Neural cell (in vitro differentiated cells): ENCODE measurements at regions not wholly inside any gene's neighbourhood (a gene's known extent, or its start where the extent isn't known, plus 50 kb on each side); places are given as distances from the start of the nearest gene placed in this dataset.

Source experiments
- EP300 ChIP-seq: fragments of 450-650 bp; conservative IDR thresholded peaks from 2 replicates; pipeline ENCODE4 v1.6.1; 2014; ENCODE audit warnings: antibody characterized with exemption, mild to moderate bottlenecking, moderate library complexity; ENCODE audit not compliant: poor library complexity, severe bottlenecking
- SMC3 ChIP-seq: fragments of 450-650 bp; conservative IDR thresholded peaks from 2 replicates; pipeline ENCODE4 v1.6.1; 2014; ENCODE audit warnings: antibody characterized with exemption, mild to moderate bottlenecking, moderate library complexity; ENCODE audit not compliant: poor library complexity
- TAF1 ChIP-seq: IDR thresholded peaks from 2 replicates; pipeline ENCODE4 v1.6.1; 2012; ENCODE audit warnings: low read depth
- TF ChIP-seq, protein P1 (sequence below): fragments of 450-650 bp; IDR thresholded peaks from 2 replicates; pipeline ENCODE4 v1.5.1; 2014; ENCODE audit warnings: antibody characterized with exemption, mild to moderate bottlenecking, moderate library complexity; ENCODE audit not compliant: poor library complexity, severe bottlenecking
- TF ChIP-seq, protein P2 (sequence below): IDR thresholded peaks from 2 replicates; pipeline ENCODE4 v1.6.1; 2012; ENCODE audit warnings: borderline replicate concordance

- TF ChIP-seq EP300 (no peak), TAF1 (no peak), SMC3 (no peak)
- TF ChIP-seq, protein P1, sequence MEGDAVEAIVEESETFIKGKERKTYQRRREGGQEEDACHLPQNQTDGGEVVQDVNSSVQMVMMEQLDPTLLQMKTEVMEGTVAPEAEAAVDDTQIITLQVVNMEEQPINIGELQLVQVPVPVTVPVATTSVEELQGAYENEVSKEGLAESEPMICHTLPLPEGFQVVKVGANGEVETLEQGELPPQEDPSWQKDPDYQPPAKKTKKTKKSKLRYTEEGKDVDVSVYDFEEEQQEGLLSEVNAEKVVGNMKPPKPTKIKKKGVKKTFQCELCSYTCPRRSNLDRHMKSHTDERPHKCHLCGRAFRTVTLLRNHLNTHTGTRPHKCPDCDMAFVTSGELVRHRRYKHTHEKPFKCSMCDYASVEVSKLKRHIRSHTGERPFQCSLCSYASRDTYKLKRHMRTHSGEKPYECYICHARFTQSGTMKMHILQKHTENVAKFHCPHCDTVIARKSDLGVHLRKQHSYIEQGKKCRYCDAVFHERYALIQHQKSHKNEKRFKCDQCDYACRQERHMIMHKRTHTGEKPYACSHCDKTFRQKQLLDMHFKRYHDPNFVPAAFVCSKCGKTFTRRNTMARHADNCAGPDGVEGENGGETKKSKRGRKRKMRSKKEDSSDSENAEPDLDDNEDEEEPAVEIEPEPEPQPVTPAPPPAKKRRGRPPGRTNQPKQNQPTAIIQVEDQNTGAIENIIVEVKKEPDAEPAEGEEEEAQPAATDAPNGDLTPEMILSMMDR: no peak
- TF ChIP-seq, protein P2, sequence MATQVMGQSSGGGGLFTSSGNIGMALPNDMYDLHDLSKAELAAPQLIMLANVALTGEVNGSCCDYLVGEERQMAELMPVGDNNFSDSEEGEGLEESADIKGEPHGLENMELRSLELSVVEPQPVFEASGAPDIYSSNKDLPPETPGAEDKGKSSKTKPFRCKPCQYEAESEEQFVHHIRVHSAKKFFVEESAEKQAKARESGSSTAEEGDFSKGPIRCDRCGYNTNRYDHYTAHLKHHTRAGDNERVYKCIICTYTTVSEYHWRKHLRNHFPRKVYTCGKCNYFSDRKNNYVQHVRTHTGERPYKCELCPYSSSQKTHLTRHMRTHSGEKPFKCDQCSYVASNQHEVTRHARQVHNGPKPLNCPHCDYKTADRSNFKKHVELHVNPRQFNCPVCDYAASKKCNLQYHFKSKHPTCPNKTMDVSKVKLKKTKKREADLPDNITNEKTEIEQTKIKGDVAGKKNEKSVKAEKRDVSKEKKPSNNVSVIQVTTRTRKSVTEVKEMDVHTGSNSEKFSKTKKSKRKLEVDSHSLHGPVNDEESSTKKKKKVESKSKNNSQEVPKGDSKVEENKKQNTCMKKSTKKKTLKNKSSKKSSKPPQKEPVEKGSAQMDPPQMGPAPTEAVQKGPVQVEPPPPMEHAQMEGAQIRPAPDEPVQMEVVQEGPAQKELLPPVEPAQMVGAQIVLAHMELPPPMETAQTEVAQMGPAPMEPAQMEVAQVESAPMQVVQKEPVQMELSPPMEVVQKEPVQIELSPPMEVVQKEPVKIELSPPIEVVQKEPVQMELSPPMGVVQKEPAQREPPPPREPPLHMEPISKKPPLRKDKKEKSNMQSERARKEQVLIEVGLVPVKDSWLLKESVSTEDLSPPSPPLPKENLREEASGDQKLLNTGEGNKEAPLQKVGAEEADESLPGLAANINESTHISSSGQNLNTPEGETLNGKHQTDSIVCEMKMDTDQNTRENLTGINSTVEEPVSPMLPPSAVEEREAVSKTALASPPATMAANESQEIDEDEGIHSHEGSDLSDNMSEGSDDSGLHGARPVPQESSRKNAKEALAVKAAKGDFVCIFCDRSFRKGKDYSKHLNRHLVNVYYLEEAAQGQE: no peak
These were observed 725.2 kb upstream of the CELF2 start for GRCh38 chr10:10292501-10292900.
